Panc1 (cell line): ENCODE measurements at regions not wholly inside any gene's neighbourhood (a gene's known extent, or its start where the extent isn't known, plus 50 kb on each side); places are given as distances from the start of the nearest gene placed in this dataset.

Experiments used
- ATAC-seq: fragments of 200-7000 bp; cut with Tn5 transposase; 2 replicates; pipeline ENCODE4 v1.9.1; 2020; ENCODE audit warnings: mild to moderate bottlenecking, moderate library complexity
- BruUV-seq: library from RNA; stranded (reverse); fragments of 400-500 nt; replicated peaks from 2 replicates; lab custom pipeline; 2021; lab: Mats Ljungman, UMichigan
- CTCF ChIA-PET: fragments of 300-600 bp; sonication (Branson Sonifier 250); formaldehyde crosslinking; loops from one replicate; lab custom pipeline; 2022; ENCODE audit warnings: antibody characterized with exemption; lab: Charles Lee
- POLR2A ChIA-PET: fragments of 300-600 bp; sonication (Branson Sonifier 250); formaldehyde crosslinking; loops from one replicate; lab custom pipeline; 2022; ENCODE audit warnings: antibody characterized with exemption; lab: Charles Lee
- DNase-seq: peaks from one replicate; pipeline ENCODE4 v3.0.0-alpha.2; 2010; ENCODE audit warnings: low read depth, low spot score
- H3K27ac ChIP-seq: 2 replicates; pipeline ENCODE4 v1.5.1; 2011; ENCODE audit warnings: mild to moderate bottlenecking, low read length, inconsistent platforms
- H3K27me3 ChIP-seq: fragments of 200-500 bp; sonication (Bioruptor generic); 2 replicates; pipeline ENCODE4 v1.6.0; 2014; ENCODE audit warnings: low read length, inconsistent platforms; ENCODE audit not compliant: control insufficient read depth, insufficient read depth
- H3K36me3 ChIP-seq: fragments of 200-500 bp; sonication (Bioruptor generic); 2 replicates; pipeline ENCODE4 v1.5.1; 2014; ENCODE audit warnings: inconsistent platforms, mild to moderate bottlenecking, low read length, moderate library complexity; ENCODE audit not compliant: control insufficient read depth, insufficient read depth
- H3K4me1 ChIP-seq: 2 replicates; pipeline ENCODE4 v1.5.1; 2011; ENCODE audit warnings: inconsistent platforms, mild to moderate bottlenecking, low read length, moderate library complexity; ENCODE audit not compliant: control insufficient read depth, insufficient read depth
- H3K4me3 ChIP-seq, 2 experiments: 2 replicates each; pipeline ENCODE4 v1.5.1; 2011 to 2012; ENCODE audit warnings: low read depth in 2 of 2, low read length in 2 of 2, mild to moderate bottlenecking in 2 of 2, inconsistent platforms in 1 of 2, moderate library complexity in 1 of 2
- H3K9me3 ChIP-seq: fragments of 200-500 bp; sonication (Bioruptor generic); 2 replicates; pipeline ENCODE4 v1.5.1; 2014; ENCODE audit warnings: low read depth, mild to moderate bottlenecking, inconsistent platforms, low read length, moderate library complexity; ENCODE audit not compliant: control insufficient read depth, insufficient read depth
- POLR2AphosphoS5 ChIP-seq: IDR thresholded peaks from 2 replicates; pipeline ENCODE4 v1.6.1; 2012; ENCODE audit warnings: mild to moderate bottlenecking, low read depth, low read length, moderate library complexity
- SIN3A ChIP-seq: IDR thresholded peaks from 2 replicates; pipeline ENCODE4 v1.6.1; 2012; ENCODE audit warnings: low read depth, mild to moderate bottlenecking, low read length, moderate library complexity, borderline replicate concordance; ENCODE audit not compliant: insufficient read depth
- TCF7L2 ChIP-seq: IDR thresholded peaks from 2 replicates; pipeline ENCODE4 v1.6.1; 2011; ENCODE audit warnings: mild to moderate bottlenecking, low read depth, low read length, inconsistent platforms
- in situ Hi-C: cut with HindIII; loops from 2 replicates; pipeline ENCODE4 v1.10.0; 2016; ENCODE audit warnings: low sequenced_read_pairs, low pct_unique_long_range_greater_than_20kb
- intact Hi-C: fragments of 100-400 bp; cut with micrococcal nuclease; formaldehyde crosslinking; loops from one replicate; pipeline ENCODE4 v1.10.0; 2022; ENCODE audit not compliant: unreplicated experiment
- TF ChIP-seq, protein P1 (sequence below): fragments of 450-650 bp; IDR thresholded peaks from 2 replicates; pipeline ENCODE4 v1.5.1; 2017; ENCODE audit warnings: mild to moderate bottlenecking
- TF ChIP-seq, protein P2 (sequence below), 2 experiments: IDR thresholded peaks; 2 replicates each; pipeline ENCODE4 v1.6.1; 2011 to 2012; ENCODE audit warnings: low read depth in 2 of 2, control low read depth in 1 of 2, low read length in 1 of 2, mild to moderate bottlenecking in 1 of 2, moderate library complexity in 1 of 2; ENCODE audit not compliant: insufficient read depth in 1 of 2

DNA sequence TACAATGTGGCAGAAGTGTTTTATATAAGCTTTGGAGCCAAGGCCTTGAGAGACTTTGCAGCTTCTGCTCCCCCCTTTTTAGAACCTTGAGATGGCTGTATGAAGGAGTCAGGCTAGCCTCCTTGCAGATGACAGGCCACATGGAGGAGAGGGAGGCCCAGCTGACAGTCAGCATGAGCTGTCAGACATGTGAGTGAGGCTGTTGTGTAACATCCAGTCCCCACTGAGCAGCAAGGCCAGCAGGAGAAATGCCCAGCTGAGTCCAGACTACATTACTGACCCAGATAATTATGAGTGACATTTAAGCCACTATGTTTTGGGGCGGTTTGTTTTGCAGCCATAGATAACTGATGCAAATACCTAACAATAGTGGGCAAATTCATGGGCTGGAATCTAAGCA, 515.3 kb upstream of the ARX start:
- in situ Hi-C loops: no loop called here
- CTCF ChIA-PET: no interaction called here
- Histone ChIP-seq H3K4me1 (no peaks in the 10 kb centered on the region), H3K9me3 (no peaks in the 10 kb centered on the region), H3K27me3 (no peaks in the 10 kb centered on the region), H3K4me3 (no peak overlapping the region), H3K36me3 (no peaks in the 10 kb centered on the region), H3K27ac (no peak overlapping the region)
- BruUV-seq: no TSS peak
- DNase-seq: no peak
- TF ChIP-seq SIN3A: no peak
- TF ChIP-seq, protein P1, sequence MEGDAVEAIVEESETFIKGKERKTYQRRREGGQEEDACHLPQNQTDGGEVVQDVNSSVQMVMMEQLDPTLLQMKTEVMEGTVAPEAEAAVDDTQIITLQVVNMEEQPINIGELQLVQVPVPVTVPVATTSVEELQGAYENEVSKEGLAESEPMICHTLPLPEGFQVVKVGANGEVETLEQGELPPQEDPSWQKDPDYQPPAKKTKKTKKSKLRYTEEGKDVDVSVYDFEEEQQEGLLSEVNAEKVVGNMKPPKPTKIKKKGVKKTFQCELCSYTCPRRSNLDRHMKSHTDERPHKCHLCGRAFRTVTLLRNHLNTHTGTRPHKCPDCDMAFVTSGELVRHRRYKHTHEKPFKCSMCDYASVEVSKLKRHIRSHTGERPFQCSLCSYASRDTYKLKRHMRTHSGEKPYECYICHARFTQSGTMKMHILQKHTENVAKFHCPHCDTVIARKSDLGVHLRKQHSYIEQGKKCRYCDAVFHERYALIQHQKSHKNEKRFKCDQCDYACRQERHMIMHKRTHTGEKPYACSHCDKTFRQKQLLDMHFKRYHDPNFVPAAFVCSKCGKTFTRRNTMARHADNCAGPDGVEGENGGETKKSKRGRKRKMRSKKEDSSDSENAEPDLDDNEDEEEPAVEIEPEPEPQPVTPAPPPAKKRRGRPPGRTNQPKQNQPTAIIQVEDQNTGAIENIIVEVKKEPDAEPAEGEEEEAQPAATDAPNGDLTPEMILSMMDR: no peak
- TF ChIP-seq, protein P2, sequence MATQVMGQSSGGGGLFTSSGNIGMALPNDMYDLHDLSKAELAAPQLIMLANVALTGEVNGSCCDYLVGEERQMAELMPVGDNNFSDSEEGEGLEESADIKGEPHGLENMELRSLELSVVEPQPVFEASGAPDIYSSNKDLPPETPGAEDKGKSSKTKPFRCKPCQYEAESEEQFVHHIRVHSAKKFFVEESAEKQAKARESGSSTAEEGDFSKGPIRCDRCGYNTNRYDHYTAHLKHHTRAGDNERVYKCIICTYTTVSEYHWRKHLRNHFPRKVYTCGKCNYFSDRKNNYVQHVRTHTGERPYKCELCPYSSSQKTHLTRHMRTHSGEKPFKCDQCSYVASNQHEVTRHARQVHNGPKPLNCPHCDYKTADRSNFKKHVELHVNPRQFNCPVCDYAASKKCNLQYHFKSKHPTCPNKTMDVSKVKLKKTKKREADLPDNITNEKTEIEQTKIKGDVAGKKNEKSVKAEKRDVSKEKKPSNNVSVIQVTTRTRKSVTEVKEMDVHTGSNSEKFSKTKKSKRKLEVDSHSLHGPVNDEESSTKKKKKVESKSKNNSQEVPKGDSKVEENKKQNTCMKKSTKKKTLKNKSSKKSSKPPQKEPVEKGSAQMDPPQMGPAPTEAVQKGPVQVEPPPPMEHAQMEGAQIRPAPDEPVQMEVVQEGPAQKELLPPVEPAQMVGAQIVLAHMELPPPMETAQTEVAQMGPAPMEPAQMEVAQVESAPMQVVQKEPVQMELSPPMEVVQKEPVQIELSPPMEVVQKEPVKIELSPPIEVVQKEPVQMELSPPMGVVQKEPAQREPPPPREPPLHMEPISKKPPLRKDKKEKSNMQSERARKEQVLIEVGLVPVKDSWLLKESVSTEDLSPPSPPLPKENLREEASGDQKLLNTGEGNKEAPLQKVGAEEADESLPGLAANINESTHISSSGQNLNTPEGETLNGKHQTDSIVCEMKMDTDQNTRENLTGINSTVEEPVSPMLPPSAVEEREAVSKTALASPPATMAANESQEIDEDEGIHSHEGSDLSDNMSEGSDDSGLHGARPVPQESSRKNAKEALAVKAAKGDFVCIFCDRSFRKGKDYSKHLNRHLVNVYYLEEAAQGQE (IDR thresholded peaks at IDR 0.05; ENCODE audit: insufficient read depth in 1 of 2, low read depth in 2 of 2, low read length in 1 of 2): no peak
- POLR2A ChIA-PET: no interaction called here
- no peak for ATAC-seq
- intact Hi-C loops: no loop called here

DNA sequence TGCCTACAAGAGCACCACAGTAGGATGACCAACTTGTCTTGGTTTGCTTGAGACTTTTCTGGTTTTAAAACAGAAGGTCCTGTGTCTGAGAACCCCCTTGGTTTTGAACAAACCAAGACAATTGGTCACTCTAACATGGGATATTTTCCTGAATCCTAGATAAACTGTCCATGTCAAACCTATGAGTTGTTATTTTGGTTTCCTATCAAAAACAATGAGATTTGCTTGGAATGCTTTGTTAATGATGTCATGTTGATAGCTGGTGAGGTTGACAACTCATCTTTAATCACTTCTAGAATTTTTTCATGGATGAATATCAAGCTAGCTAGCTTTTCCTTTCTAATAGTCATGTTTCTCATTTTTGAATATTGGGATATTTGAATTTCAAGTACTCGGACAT, 518.3 kb upstream of the ARX start:
- in situ Hi-C loops (no loop called here), intact Hi-C loops (no loop called here)
- Histone ChIP-seq H3K27ac (no peak overlapping the region), H3K4me1 (no peaks in the 10 kb centered on the region), H3K9me3 (no peaks in the 10 kb centered on the region), H3K36me3 (no peaks in the 10 kb centered on the region), H3K4me3 (no peak overlapping the region), H3K27me3 (no peaks in the 10 kb centered on the region)
- ChIA-PET CTCF (no interaction called here), POLR2A (no interaction called here)
- BruUV-seq: no TSS peak
- ATAC-seq (no peak), DNase-seq (no peak)
- TF ChIP-seq SIN3A: no peak
- TF ChIP-seq, protein P1: no peak
- TF ChIP-seq, protein P2 (IDR thresholded peaks at IDR 0.05; ENCODE audit: insufficient read depth in 1 of 2, low read depth in 2 of 2, low read length in 1 of 2): no peak
- TF ChIP-seq POLR2AphosphoS5: no peak
- TF ChIP-seq TCF7L2: no peak
